ENCODE measurements at regions not wholly inside any gene's neighbourhood (a gene's known extent, or its start where the extent isn't known, plus 50 kb on each side); places are given as distances from the start of the nearest gene placed in this dataset.

DNA sequence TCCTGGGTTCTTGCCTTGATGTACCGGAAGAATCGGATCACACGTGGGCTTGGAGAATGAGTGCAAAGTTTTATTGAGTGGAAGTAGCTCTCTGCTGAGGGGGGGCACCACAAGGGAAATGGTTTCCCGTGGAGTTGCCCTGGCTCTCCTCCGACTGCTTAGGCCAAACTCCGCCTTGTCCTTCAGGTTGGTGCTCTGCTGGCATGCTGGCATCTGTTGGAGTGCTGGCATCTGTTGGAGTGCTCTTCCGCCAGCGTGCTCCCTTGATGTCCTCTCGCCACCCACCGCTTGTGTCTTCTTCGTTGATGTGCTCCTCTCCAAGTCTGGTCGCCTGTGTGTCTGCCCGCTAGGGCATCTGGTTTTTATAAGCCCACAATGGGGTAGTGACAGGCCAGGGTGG, 317.1 kb upstream of the HSF2 start:
- TF ChIP-seq CREB1 (IDR thresholded peaks at IDR 0.05; ENCODE audit: low read depth) = no peak
- no peak for TF ChIP-seq NFIC (IDR thresholded peaks at IDR 0.05)
- TF ChIP-seq EP300 (IDR thresholded peaks at IDR 0.05; ENCODE audit: borderline replicate concordance) = no peak
- no peak for TF ChIP-seq TAF1 (IDR thresholded peaks at IDR 0.05; ENCODE audit: low read depth)
- TF ChIP-seq YY1 (IDR thresholded peaks at IDR 0.05; ENCODE audit: low read depth) = no peak
- TF ChIP-seq, protein P1, sequence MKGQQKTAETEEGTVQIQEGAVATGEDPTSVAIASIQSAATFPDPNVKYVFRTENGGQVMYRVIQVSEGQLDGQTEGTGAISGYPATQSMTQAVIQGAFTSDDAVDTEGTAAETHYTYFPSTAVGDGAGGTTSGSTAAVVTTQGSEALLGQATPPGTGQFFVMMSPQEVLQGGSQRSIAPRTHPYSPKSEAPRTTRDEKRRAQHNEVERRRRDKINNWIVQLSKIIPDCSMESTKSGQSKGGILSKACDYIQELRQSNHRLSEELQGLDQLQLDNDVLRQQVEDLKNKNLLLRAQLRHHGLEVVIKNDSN (IDR thresholded peaks at IDR 0.05) = no peak
- TF ChIP-seq, protein P2, sequence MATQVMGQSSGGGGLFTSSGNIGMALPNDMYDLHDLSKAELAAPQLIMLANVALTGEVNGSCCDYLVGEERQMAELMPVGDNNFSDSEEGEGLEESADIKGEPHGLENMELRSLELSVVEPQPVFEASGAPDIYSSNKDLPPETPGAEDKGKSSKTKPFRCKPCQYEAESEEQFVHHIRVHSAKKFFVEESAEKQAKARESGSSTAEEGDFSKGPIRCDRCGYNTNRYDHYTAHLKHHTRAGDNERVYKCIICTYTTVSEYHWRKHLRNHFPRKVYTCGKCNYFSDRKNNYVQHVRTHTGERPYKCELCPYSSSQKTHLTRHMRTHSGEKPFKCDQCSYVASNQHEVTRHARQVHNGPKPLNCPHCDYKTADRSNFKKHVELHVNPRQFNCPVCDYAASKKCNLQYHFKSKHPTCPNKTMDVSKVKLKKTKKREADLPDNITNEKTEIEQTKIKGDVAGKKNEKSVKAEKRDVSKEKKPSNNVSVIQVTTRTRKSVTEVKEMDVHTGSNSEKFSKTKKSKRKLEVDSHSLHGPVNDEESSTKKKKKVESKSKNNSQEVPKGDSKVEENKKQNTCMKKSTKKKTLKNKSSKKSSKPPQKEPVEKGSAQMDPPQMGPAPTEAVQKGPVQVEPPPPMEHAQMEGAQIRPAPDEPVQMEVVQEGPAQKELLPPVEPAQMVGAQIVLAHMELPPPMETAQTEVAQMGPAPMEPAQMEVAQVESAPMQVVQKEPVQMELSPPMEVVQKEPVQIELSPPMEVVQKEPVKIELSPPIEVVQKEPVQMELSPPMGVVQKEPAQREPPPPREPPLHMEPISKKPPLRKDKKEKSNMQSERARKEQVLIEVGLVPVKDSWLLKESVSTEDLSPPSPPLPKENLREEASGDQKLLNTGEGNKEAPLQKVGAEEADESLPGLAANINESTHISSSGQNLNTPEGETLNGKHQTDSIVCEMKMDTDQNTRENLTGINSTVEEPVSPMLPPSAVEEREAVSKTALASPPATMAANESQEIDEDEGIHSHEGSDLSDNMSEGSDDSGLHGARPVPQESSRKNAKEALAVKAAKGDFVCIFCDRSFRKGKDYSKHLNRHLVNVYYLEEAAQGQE (IDR thresholded peaks at IDR 0.05; ENCODE audit: low read depth) = no peak

All from Ishikawa (cell line).